Transverse colon (tissue), 4 donors: ENCODE measurements at regions not wholly inside any gene's neighbourhood (a gene's known extent, or its start where the extent isn't known, plus 50 kb on each side); places are given as distances from the start of the nearest gene placed in this dataset.

Experiments used
- DNase-seq: peaks from one replicate; pipeline ENCODE4 v3.0.0-alpha.2; 2019
- H3K27ac ChIP-seq, 4 donors: fragments of 200-600 bp; sonication (generic); 2 replicates each; pipeline ENCODE4 v1.5.1; 2016 to 2018; ENCODE audit warnings: inconsistent platforms in 4 of 4
- H3K27me3 ChIP-seq: fragments of 200-600 bp; sonication (generic); 2 replicates; pipeline ENCODE4 v1.5.1; 2017; ENCODE audit warnings: inconsistent platforms
- H3K36me3 ChIP-seq, 4 donors: fragments of 200-600 bp; sonication (generic); 2 replicates each; pipeline ENCODE4 v1.5.1; 2017 to 2019; ENCODE audit warnings: inconsistent platforms in 4 of 4
- H3K4me1 ChIP-seq, 4 donors: fragments of 200-600 bp; sonication (generic); 2 replicates each; pipeline ENCODE4 v1.5.1; 2017 to 2020; ENCODE audit warnings: inconsistent platforms in 4 of 4
- H3K4me3 ChIP-seq, 4 donors: fragments of 200-600 bp; sonication (generic); 1 replicate in 1 of 4; 2 replicates in 3 of 4; pipeline versions ENCODE4 v1.5.1 to v1.6.1; 2017 to 2019; ENCODE audit warnings: inconsistent platforms in 4 of 4
- H3K9me3 ChIP-seq, 2 donors: fragments of 200-600 bp; sonication (generic); 2 replicates each; pipeline ENCODE4 v1.5.1; 2017 to 2019; ENCODE audit warnings: inconsistent platforms in 2 of 2
- EP300 ChIP-seq: sonication (generic); formaldehyde crosslinking; IDR thresholded peaks from one replicate; pipeline ENCODE4 v1.6.1; 2017; ENCODE audit warnings: antibody characterized with exemption, low read depth
- POLR2A ChIP-seq: fragments of 450-650 bp; IDR thresholded peaks from one replicate; pipeline ENCODE4 v1.6.1; 2016; ENCODE audit warnings: antibody characterized with exemption, mild to moderate bottlenecking, moderate library complexity
- POLR2AphosphoS5 ChIP-seq, 3 donors: sonication (generic); formaldehyde crosslinking; IDR thresholded peaks; one replicate each; pipeline ENCODE4 v1.6.1; 2016; ENCODE audit warnings: antibody characterized with exemption in 3 of 3
- WGBS, 2 donors: methylation state at CpG; one replicate each; pipeline ENCODE4 v1.1.5; 2018; ENCODE audit warnings: low coverage in 1 of 2; 5-methylcytosine and 5-hydroxymethylcytosine counted together
- in situ Hi-C, 4 donors: fragments of 200-750 bp; cut with MboI; loops; one replicate each; pipeline versions ENCODE4 v1.15.0 to v1.15.1; 2017; ENCODE audit warnings: low sequenced_read_pairs in 3 of 4, low pct_ligation_motif_present in 1 of 4, low pct_unique_long_range_greater_than_20kb in 1 of 4
- intact Hi-C: fragments of 100-400 bp; cut with DNase I; formaldehyde crosslinking; loops from one replicate; pipeline ENCODE4 v1.15.1; 2023; ENCODE audit warnings: low total_unique reads
- TF ChIP-seq, protein P1 (sequence below), 5 experiments: fragments of 200-600 bp in 3 of 5; fragments of 450-650 bp in 2 of 5; sonication (generic) in 3 of 5; IDR thresholded peaks; 1 replicate in 2 of 5; 2 replicates in 3 of 5; pipeline ENCODE4 v1.5.1; 2016 to 2017; ENCODE audit warnings: antibody characterized with exemption in 5 of 5, inconsistent platforms in 3 of 5, mild to moderate bottlenecking in 2 of 5, moderate library complexity in 1 of 5

- H3K36me3 ChIP-seq, result no peaks in the 10 kb centered on the region
- 62 to 68% methylated on average over 3 of the region's 3 CpGs for WGBS, 2 donors
- TF ChIP-seq POLR2AphosphoS5 (IDR thresholded peaks at IDR 0.05) (no peak), POLR2A (no peak), EP300 (no peak)
- TF ChIP-seq, protein P1, sequence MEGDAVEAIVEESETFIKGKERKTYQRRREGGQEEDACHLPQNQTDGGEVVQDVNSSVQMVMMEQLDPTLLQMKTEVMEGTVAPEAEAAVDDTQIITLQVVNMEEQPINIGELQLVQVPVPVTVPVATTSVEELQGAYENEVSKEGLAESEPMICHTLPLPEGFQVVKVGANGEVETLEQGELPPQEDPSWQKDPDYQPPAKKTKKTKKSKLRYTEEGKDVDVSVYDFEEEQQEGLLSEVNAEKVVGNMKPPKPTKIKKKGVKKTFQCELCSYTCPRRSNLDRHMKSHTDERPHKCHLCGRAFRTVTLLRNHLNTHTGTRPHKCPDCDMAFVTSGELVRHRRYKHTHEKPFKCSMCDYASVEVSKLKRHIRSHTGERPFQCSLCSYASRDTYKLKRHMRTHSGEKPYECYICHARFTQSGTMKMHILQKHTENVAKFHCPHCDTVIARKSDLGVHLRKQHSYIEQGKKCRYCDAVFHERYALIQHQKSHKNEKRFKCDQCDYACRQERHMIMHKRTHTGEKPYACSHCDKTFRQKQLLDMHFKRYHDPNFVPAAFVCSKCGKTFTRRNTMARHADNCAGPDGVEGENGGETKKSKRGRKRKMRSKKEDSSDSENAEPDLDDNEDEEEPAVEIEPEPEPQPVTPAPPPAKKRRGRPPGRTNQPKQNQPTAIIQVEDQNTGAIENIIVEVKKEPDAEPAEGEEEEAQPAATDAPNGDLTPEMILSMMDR (IDR thresholded peaks at IDR 0.05), result no peak
- no peaks in the 10 kb centered on the region for H3K9me3 ChIP-seq
- H3K4me3 ChIP-seq, result no peak overlapping the region
- H3K4me1 ChIP-seq, result no peaks in the 10 kb centered on the region
- in situ Hi-C loops, result no loop called here
- H3K27ac ChIP-seq, result no peak overlapping the region
- intact Hi-C loops, result no loop called here
- no peaks in the 10 kb centered on the region for H3K27me3 ChIP-seq
- DNase-seq, result no peak
Observed at GRCh38 chr4:123516576-123516975, 120.0 kb downstream of the SPRY1 start.

DNA sequence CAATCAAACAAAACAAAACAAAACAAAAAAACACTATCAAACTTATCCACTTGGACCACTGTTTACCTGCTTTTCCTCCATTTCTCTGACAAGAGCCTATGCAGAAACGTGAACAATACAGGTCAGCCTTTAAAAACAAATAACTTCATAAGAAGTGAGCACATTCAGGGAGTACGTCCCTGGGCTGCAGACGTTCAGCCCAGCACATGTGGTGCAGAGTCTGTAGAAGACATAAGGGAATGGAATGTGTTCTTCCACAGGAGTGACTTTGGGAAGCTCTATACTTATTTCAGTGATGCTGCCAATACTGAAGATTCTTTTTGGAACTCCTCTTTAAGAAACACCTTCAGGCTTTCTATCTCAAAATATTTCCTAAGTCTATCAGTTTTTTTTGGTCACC, 120.6 kb downstream of the SPRY1 start:
- no peak for DNase-seq
- 70 to 81% methylated on average over 2 to 3 of the region's 3 CpGs for WGBS, 2 donors
- Histone ChIP-seq H3K27me3 (no peaks in the 10 kb centered on the region), H3K4me3 (no peak overlapping the region), H3K27ac (no peak overlapping the region), H3K36me3 (no peaks in the 10 kb centered on the region), H3K9me3 (no peaks in the 10 kb centered on the region), H3K4me1 (no peaks in the 10 kb centered on the region)
- intact Hi-C loops (no loop called here), in situ Hi-C loops (no loop called here)
- TF ChIP-seq EP300 (no peak), POLR2AphosphoS5 (IDR thresholded peaks at IDR 0.05) (no peak), POLR2A (no peak)
- TF ChIP-seq, protein P1 (IDR thresholded peaks at IDR 0.05), result no peak

DNA sequence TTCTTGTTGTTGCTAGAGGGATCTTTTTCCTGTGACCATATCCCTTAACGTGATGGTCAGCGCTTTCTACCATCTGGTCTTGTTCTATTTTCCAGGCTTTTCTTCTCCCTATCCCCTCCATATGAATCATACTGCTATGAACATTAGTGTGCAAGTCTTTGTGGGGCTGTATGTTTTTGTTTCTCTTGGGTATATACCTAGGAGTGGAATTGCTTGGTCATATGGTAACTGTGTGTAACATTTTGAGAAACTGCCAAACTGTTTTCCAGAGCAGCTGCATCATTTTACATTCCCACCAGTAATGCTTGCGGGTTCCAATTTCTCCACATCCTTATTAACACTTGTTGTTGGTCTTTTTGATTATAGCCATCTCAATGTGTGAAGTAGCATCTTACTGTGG, 121.4 kb downstream of the SPRY1 start:
- TF ChIP-seq, protein P1 (IDR thresholded peaks at IDR 0.05), result no peak
- TF ChIP-seq POLR2AphosphoS5 (IDR thresholded peaks at IDR 0.05) (no peak), EP300 (no peak), POLR2A (no peak)
- no peak for DNase-seq
- Histone ChIP-seq H3K4me1 (no peaks in the 10 kb centered on the region), H3K27ac (no peak overlapping the region), H3K36me3 (no peaks in the 10 kb centered on the region), H3K27me3 (no peaks in the 10 kb centered on the region), H3K4me3 (no peak overlapping the region), H3K9me3 (no peaks in the 10 kb centered on the region)
- in situ Hi-C loops (no loop called here), intact Hi-C loops (no loop called here)
- WGBS, 2 donors, result 95 to 96% methylated on average over 3 of the region's 3 CpGs

- no peak for DNase-seq
- no peaks in the 10 kb centered on the region for H3K36me3 ChIP-seq
- H3K4me3 ChIP-seq, result no peak overlapping the region
- in situ Hi-C loops, result no loop called here
- H3K27ac ChIP-seq, result no peak overlapping the region
- H3K27me3 ChIP-seq, result no peaks in the 10 kb centered on the region
- TF ChIP-seq POLR2AphosphoS5 (IDR thresholded peaks at IDR 0.05) (no peak), EP300 (no peak)
- TF ChIP-seq, protein P1 (IDR thresholded peaks at IDR 0.05), result no peak
- H3K4me1 ChIP-seq, result no peaks in the 10 kb centered on the region
- no peaks in the 10 kb centered on the region for H3K9me3 ChIP-seq
- intact Hi-C loops, result no loop called here
- WGBS, 2 donors, result 69 to 73% methylated on average over 4 to 6 of the region's 6 CpGs
Observed at GRCh38 chr4:123520325-123520724, 123.7 kb downstream of the SPRY1 start.
